HUDEP-2 (cell line): ENCODE measurements at regions not wholly inside any gene's neighbourhood (a gene's known extent, or its start where the extent isn't known, plus 50 kb on each side); places are given as distances from the start of the nearest gene placed in this dataset.

Experiments used
- DNase-seq, 76 experiments: peaks; one replicate each; lab custom pipeline; 2025; ENCODE audit not compliant: unreplicated experiment in 76 of 76; lab: John Stamatoyannopoulos, UW

DNA sequence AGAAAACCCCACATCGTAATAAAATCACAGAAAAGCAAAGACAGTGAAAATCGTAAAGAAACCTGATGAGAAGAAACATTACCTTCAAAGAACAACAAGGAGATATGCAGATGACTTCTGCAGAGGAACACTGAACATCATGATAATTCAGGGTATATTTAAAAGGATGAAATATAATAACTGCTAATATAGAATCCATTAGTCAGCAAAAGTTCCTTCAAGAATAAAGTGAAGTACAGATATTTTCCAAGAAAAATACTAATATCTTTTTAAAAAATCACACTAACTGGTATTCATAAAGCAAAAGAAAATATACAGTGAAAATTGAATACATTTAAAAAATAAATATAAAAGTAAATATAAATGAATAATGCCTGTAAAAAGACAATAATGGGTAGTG, 176.3 kb upstream of the VEGFC start:
- no peak for DNase-seq

- no peak for DNase-seq
Measured at GRCh38 chr4:176970853-176971252, 178.1 kb upstream of the VEGFC start.

DNA sequence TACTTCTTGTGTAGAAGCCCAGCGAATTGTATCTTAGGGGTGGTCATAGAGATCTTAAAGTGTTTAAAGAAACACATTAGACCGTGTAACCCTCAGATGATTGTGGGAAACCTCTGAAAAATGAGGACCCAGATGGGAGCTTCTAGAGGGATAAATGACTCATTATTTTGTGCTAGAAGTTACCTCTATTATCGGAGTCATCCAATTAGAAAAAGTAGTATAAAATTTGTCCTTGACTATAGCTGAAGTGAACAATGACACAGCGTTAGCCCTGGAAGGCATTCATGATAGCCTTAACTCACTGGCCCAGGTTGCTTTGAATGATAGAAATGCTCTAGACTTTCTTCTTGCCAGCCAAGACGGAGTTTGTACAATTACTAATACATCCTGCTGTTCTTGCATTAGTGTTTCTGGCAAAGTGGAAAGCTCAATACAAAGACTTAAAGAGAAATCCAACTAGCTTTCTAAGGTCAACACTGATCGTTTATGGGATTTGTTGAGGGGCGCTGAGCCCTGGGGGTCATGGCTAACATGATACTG, 178.9 kb upstream of the VEGFC start:
- DNase-seq, result no peak

GRCh38 chr4:176979416-176979815, 186.7 kb upstream of the VEGFC start:
- DNase-seq, result no peak

DNA sequence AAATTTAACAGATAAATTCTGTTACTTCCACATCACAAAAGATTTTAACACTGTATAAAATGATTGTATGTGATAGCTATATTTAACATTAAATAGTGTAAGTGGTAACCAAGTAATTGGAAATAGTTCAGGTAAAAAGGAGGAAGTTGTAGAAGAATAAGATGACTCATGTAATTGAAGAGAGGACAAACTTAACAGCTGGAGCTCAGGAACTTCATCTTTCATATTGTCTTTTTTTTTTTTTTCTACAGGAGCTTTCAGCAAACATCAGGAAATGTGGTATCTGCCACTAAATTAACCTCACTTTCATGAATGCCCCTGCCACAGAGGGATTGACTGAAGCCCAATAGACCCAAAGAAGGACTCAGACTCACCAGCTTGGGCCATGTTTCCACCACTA, 188.4 kb upstream of the VEGFC start:
- DNase-seq, result no peak

DNA sequence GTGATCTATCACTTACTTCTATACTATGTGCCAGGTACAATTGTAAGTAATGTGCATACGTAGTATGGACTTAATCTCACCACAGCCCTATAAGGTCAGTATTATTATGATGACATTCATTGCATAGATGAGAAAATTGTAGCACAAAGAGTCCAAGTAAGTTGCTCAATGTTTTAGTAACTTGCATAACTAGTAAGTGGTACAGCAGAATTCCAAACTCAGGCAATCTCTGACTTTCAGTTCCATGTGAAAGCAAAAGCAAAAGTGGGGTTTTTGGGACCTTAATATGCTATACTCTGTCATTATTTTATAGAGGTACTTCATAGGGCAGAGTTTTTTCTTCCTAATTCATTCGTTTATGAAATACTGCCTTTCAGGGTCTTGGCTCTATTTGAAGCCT, 188.8 kb upstream of the VEGFC start:
- no peak for DNase-seq

DNA sequence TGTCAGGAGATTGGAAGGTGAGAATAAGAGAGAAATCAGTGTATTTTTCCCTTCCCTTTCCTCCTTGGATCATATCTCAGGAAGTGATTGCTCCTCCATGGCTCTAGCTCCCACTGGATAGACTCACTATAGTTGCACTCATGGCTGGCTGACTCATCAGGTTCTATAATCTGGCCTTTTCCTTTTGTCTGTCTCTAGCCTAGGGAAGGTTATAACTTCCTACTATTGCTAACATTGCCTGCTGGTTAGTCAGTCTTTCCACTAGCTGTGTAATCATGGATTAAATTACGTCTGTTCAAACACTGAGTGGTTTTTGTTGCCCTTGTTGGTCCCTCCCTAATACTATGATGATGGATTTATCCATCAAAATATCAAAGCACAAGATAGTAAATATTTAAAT, 195.5 kb upstream of the VEGFC start:
- no peak for DNase-seq

DNA sequence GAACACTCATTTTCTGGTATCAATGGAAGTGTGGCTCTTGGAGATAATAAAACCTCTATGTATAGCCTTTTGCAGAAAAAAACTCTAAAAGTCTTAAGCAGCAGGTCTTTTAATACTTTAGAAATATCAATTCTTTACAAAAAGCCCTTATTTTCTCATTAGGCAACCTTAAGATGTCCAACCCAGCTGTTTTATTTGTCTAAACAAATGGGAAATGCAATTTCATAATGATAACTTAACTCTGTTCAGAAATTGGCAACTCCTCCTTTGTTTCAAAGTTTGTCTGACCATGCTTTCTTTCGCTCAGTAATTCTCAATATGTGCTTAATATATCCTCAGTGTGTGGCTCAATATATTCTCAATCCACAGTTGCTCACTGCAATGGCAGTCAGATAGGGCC, 196.5 kb upstream of the VEGFC start:
- DNase-seq, result no peak

DNA sequence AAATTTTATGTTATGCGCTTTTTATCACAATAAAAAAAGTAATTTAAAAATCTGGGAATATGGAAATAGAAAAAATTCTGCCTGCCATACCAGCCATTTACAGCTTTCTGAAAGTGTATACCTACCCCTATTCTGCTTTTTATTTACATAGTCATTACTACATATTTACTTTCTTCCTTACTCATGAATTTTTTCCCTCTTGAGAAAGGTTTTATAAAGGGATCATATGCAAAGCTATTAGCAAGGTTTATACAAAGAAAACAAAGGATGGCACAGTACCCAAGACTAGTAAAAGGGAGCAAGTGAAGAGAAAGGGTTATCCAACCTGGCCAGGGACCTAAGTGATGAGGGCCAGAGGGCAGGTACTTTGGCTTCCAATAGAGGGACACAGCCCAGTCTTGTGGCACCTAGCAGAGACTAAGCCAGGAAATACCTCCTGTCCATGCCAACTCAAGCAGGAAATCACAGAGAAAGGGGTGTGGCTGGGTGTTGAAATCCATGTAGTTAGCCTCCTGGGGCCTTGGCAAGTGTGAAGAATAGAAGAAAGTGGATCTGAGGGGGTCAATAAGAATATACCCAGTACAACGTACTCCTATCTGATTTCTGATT, 207.3 kb upstream of the VEGFC start:
- DNase-seq, result no peak

GRCh38 chr4:177001271-177002175, 208.8 kb upstream of the VEGFC start:
- DNase-seq, result peak in 26 of 76 experiments; percentile 0 to 70 (median 18)

DNA sequence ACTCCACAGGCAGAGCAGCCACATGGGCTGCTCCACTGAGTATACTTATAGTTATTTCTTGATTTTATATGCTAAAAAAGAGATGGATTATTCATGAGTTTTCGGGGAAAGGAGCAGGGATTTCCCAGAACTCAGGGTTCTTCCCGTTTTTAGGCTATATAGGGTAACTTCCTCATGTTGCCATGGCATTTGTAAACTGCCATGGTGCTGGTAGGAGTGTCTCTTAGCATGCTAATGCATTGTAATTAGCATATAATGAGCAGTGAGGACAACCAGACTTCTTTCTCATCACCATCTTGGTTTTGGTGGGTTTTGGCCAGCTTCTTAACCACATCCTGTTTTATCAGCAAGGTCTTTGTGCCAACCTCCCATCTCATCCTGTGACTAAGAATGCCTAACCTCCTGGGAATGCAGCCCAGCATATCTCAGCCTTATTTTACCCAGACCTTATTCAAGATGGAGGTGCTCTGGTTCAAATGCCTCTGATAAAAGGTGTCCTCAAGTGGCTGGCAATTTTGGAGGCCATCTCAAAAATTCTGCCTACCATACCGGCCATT, 213.0 kb upstream of the VEGFC start:
- peak in 1 of 76 experiments; percentile 9 for DNase-seq

- DNase-seq, result no peak
Measured at GRCh38 chr4:177006331-177006730, 213.6 kb upstream of the VEGFC start.

- no peak for DNase-seq
Measured at GRCh38 chr4:177008071-177008835, 215.5 kb upstream of the VEGFC start.

DNA sequence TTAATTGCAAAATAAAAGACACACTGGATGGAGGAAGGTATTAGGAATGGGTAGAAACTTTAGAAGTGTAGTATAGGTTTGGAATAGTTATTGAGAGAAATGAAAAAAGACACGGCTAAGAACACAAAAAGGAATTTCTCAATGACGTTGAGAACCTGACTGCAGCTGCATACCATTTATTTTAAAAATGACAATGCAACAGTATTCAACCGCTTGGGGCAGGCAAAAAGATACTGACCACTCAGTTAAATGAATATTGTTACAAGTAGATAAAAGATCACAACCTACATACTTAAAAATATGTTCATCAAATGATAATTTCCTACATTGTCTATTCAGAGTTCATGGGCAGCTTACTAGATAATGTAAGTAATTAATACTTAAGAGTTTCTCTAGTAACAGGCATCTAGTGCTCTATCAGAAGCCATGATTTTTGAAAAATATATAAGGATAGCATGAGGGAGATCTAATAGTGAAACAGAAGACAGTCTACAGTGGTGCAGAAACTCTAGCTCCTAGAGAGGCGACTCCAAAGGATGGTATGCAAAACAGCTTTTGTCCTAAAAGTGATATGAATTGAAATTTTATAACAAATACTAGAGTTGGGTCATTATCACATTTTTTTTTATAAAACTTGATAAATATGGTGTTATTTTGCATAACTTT, 216.2 kb upstream of the VEGFC start:
- no peak for DNase-seq

- DNase-seq, result no peak
Measured at GRCh38 chr4:177010418-177010817, 217.7 kb upstream of the VEGFC start.

DNA sequence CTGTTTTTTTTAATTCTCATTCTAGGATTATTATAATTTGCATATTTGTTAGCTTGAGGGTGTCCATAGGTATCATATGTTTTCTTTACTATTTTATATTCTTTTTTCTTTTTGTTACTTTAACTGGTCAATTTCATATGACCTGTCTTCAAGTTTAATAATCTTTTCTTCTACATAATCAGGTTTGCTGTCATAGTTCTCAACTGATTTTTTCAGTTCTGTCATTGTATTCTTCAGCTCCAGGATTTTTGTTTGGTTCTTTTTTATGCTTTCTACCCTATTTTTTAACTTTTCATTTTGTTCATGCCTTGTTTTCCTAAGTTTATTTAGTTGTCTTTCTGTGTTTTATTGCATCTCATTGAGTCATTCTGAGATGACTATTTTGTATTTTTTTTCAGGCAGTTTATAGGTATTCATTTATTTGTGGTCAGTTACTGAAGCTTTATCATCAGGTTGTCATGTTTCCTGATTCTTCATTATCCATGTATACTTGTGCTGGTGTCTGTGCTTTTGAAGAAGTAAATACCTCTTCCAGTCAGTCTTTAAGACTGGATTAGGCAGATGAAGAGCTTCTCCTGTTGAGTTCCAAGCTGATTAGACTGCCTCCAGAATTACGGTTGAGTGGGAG, 220.3 kb upstream of the VEGFC start:
- no peak for DNase-seq

DNA sequence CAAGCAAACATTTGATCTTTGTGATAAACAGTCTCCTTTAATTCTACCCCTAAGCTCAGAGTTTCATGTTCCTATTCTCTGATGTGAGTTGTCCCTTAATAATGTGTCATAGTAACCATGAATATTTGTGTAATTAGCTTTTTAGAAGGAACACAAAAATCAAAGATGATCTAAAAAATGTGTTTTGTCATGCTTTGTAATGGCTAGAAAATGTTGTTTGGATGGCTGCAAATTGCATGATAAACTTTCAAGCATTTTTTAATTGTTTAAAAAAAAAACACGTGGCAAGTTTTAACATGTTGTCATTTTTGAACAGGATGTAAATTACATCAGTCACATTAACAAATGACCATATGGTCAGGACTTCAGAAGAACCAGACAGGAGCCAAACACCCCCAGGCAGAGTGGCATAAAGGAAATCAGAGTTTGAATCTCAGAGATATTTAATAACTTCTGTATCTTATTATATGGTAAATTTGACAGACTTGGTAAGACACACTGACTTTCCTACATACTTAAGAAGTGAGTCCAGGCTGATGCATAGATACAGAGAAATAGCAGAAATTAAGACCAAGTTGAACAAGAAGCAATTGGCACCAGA, 223.9 kb upstream of the VEGFC start:
- no peak for DNase-seq

- DNase-seq, result peak in 1 of 76 experiments; percentile 2
Measured at GRCh38 chr4:177023951-177024350, 231.2 kb upstream of the VEGFC start.

GRCh38 chr4:177032341-177032740, 239.6 kb upstream of the VEGFC start:
- DNase-seq, result no peak

GRCh38 chr4:177033135-177033534, 240.4 kb upstream of the VEGFC start:
- DNase-seq, result no peak
